ENCODE measurements at regions not wholly inside any gene's neighbourhood (a gene's known extent, or its start where the extent isn't known, plus 50 kb on each side); places are given as distances from the start of the nearest gene placed in this dataset.

DNA sequence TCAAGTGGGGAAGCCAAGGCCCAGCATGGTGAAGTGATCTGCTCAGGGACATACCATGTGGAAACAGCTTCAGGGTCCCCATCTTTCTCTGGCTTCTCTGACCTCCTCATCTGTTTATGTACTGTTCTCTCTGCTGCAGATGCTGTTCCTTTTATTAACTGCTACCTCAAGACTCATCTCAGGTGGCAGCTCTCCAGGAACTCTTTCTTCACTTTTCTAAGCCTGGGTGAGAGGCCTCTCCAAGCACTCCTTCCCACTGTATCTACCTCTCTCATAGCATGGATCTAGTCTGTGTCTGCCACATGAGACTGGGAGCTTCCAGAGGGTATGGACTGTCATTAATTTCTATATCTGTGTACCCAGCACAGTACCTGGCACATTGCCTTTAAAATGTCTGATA lies 73.4 kb upstream of the PPM1J start:
- Mint-ChIP-seq H3K4me3 (no peak overlapping the region), H3K36me3 (ENCODE audit: insufficient read depth in 2 of 2) (no peaks in the 10 kb centered on the region), H3K27ac (no peak overlapping the region), H3K4me1 (ENCODE audit: low read depth) (no peaks in the 10 kb centered on the region), H3K9me3 (no peaks in the 10 kb centered on the region), H3K27me3 (ENCODE audit: low read depth) (peaks cover 5% of the 10 kb centered on the region)
- ATAC-seq (replicated peaks in 1 of 2) (no peak), DNase-seq (no peak)

DNA sequence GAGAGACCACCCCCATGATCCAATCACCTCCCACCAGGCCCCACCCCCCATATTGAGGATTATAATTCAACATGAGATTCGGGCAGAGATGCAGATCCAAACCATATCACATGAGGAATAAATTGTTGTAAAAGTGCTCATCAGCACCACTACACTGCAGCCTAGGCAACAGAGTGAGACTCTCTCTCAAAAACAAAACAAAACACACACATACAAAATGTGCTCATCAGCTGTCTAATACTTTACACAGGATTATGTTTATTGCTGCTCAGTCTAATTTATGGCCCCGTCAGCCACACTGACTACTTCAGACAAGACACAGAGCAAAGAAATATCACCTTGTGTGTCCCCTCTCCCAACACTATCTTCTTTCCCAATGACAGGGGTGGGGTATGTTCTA lies 72.9 kb upstream of the PPM1J start:
- Mint-ChIP-seq H3K4me1 (ENCODE audit: low read depth) (no peaks in the 10 kb centered on the region), H3K27ac (no peak overlapping the region), H3K27me3 (ENCODE audit: low read depth) (peaks cover 5% of the 10 kb centered on the region), H3K4me3 (no peak overlapping the region), H3K36me3 (ENCODE audit: insufficient read depth in 2 of 2) (no peaks in the 10 kb centered on the region), H3K9me3 (peaks cover 0 to 2% of the 10 kb centered on the region in 2 donors)
- ATAC-seq (replicated peaks in 1 of 2) (no peak), DNase-seq (no peak)

DNA sequence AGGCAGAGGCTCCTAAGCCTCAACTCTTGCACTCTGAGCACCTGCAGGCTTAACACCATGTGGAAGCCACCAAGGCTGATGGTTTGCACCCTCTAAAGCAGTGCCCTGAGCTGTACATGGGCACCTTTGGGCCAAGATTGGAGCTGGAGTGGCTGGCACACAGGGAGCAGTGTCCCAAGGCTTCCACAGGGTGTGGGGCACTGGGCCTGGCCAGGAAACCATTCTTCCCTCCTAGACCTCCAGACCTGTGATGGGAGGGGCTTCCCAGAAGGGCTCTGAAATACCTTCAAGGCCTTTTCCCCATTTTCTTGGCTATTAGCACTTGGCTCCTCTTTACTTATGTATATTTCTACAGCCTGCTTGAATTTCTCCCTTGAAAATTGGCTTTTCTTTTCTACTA lies 67.9 kb upstream of the PPM1J start:
- no peak for DNase-seq
- H3K4me1 Mint-ChIP-seq (ENCODE audit: low read depth) = no peaks in the 10 kb centered on the region
- no peaks in the 10 kb centered on the region for H3K36me3 Mint-ChIP-seq (ENCODE audit: insufficient read depth in 2 of 2)
- no peak for ATAC-seq (replicated peaks in 1 of 2)
- peaks cover 0 to 2% of the 10 kb centered on the region in 2 donors for H3K9me3 Mint-ChIP-seq
- H3K4me3 Mint-ChIP-seq = no peak overlapping the region
- no peaks in the 10 kb centered on the region for H3K27me3 Mint-ChIP-seq (ENCODE audit: low read depth)
- H3K27ac Mint-ChIP-seq = no peak overlapping the region

DNA sequence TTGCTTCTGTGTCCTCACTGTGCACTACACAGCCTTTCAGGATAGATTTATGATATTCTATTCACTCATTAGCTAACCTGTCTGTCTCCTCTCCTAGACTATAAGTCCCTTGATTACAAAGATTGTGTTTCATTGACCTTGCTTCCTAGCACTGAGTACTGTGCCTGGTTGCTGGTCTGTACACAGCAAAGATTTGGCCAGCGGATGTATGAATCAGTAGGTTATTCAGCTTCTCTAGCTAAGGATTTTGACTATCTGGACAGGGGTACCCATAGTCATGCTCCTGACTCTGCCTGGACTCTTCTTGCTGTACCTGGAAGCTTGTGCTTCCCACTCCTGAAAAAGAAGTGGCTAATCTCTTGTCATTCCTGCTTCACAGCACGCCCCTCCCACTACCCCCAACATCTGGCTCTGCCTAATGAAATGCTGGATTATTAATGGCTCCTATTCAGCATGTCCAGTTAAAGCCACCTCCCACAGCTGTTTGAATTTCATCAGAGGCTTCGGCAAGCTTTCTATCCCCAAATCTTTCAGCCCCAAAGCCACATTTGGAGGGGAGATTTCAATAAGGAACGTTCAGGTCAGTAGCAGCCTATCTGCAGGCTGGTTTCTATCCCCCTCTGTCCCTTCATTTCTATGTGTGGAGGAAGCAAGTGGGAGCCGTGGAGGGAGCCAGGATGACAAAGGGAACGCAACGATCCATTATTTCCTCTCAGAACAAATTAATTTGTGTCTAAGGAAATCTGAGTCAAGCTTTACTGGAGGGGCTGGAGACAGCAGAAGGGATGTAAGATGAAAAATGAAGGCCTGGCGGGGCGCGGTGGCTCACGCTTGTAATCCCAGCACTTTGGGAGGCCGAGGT lies 64.8 kb upstream of the PPM1J start:
- Mint-ChIP-seq H3K27ac (no peak overlapping the region), H3K4me1 (ENCODE audit: low read depth) (no peaks in the 10 kb centered on the region), H3K27me3 (ENCODE audit: low read depth) (no peaks in the 10 kb centered on the region), H3K36me3 (ENCODE audit: insufficient read depth in 2 of 2) (no peaks in the 10 kb centered on the region), H3K9me3 (peaks cover 0 to 2% of the 10 kb centered on the region in 2 donors), H3K4me3 (no peak overlapping the region)
- ATAC-seq (replicated peaks in 1 of 2) (no peak), DNase-seq (no peak)

DNA sequence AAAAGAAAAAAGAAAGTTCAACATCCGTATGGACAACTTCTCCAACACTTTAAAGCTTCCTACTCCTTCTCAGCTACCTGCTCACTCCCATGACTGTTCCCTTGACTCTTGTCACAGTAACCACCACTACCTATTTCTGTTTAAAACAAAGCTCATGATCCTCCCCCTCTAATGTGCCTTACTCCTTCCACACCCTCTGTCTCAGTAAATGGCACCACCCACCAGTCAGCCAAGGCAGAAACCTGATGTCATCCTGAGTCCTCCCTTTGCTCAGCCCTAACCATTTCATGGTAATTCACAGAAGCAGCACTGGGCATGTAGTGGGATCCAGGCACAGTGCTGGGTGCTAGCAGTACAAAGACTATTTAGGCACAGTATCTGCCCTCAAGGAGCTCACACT lies 63.0 kb upstream of the PPM1J start:
- no peaks in the 10 kb centered on the region for H3K9me3 Mint-ChIP-seq
- DNase-seq (no peak), ATAC-seq (replicated peaks in 1 of 2) (no peak)
- no peak overlapping the region for H3K4me3 Mint-ChIP-seq
- H3K4me1 Mint-ChIP-seq (ENCODE audit: low read depth) = no peaks in the 10 kb centered on the region
- H3K27ac Mint-ChIP-seq = no peak overlapping the region
- H3K27me3 Mint-ChIP-seq (ENCODE audit: low read depth) = no peaks in the 10 kb centered on the region
- no peaks in the 10 kb centered on the region for H3K36me3 Mint-ChIP-seq (ENCODE audit: insufficient read depth in 2 of 2)

DNA sequence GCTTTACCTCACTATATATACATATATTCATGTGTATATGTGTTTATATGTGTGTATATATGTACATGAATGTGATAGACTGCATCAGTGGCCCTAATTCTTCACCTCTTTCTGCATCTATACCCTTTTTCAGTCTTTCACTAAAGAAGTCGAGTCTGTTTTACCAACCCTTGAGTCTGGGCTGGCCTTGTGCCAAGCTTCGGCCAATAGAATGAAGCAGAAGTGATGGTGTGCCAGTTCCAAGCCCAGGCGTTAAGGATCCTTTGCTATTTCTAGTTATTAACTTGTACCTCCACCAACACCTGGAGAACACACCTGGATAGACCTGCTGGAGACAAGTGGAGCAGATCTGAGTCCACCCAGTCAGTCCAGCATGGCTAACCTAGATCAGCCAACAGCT lies 61.6 kb upstream of the PPM1J start:
- Mint-ChIP-seq H3K9me3 (no peaks in the 10 kb centered on the region), H3K4me3 (no peak overlapping the region), H3K4me1 (ENCODE audit: low read depth) (no peaks in the 10 kb centered on the region), H3K36me3 (ENCODE audit: insufficient read depth in 2 of 2) (no peaks in the 10 kb centered on the region), H3K27ac (no peak overlapping the region), H3K27me3 (ENCODE audit: low read depth) (peaks cover 8% of the 10 kb centered on the region)
- no peak for ATAC-seq (replicated peaks in 1 of 2)
- no peak for DNase-seq

DNA sequence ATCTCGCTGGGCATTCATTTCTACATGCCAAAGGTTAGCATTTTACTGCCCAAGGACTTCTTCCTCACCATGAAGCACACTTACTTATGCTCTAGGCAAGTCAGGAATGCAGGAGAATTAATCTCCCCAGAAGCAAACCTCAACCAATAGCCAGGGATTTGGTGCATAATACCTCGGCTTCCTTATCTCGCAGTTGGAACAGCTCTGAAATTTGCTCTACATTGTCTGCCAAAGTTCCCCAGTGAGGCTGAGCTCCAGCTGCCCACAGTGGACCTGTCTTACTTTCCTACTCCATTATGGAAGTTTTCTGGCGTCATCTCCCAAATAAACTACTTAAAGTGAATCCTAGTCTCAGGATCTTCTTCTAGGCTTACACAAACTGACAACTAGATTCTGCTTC lies 57.6 kb upstream of the PPM1J start:
- no peak for DNase-seq
- no peak overlapping the region for H3K27ac Mint-ChIP-seq
- H3K9me3 Mint-ChIP-seq = no peaks in the 10 kb centered on the region

DNA sequence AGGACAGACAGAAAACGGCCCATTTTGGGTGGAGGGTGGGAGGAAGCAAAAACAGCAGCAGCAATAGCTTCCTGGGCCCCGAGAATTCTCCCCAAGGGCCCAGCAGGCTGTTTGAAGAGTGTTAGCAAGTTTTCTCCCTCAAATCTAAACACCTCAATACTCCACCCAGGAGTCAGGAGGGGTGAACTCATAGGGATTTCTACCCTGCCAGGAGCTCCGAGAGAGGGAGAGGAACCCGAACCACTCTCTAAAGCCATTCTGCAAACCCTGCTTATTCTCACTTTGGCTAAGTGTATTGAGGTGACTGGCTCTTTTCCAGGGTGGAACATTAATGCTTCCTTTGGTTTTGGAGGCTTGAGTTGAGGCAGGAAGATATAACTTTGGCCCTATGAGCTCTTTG lies 55.6 kb upstream of the PPM1J start:
- peaks cover 6% of the 10 kb centered on the region for H3K4me1 Mint-ChIP-seq (ENCODE audit: low read depth)
- H3K4me3 Mint-ChIP-seq = no peak overlapping the region
- H3K36me3 Mint-ChIP-seq (ENCODE audit: insufficient read depth in 2 of 2) = no peaks in the 10 kb centered on the region

More for the DNA sequence above, 57.6 kb upstream of the PPM1J start:
- H3K27me3 Mint-ChIP-seq (ENCODE audit: low read depth) = peaks cover 17% of the 10 kb centered on the region
- ATAC-seq (replicated peaks in 1 of 2) = no peak
- H3K4me1 Mint-ChIP-seq (ENCODE audit: low read depth) = peaks cover 6% of the 10 kb centered on the region
- H3K4me3 Mint-ChIP-seq = no peak overlapping the region
- no peaks in the 10 kb centered on the region for H3K36me3 Mint-ChIP-seq (ENCODE audit: insufficient read depth in 2 of 2)

DNA sequence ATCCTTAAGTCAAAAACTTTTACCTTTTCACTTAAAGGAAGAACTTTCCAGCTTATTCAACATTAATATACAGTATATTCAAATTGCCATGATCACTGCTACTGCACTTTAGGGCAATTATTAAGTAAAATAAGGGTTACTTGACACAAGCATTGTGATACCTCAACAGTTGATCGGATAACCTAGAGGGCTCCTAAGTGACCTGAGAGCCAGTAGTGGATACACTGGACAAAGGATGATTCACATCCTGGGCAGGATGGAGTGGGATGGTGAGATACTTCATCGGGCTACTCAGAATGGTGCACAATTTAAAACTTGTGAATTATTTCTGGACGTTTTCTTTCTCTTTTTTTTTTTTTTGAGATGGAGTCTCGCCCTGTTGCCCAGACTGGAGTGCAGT lies 54.5 kb upstream of the PPM1J start:
- no peaks in the 10 kb centered on the region for H3K36me3 Mint-ChIP-seq (ENCODE audit: insufficient read depth in 2 of 2)
- DNase-seq (no peak), ATAC-seq (replicated peaks in 1 of 2) (no peak)
- H3K27ac Mint-ChIP-seq = no peak overlapping the region
- H3K4me1 Mint-ChIP-seq (ENCODE audit: low read depth) = peaks cover 6% of the 10 kb centered on the region
- no peaks in the 10 kb centered on the region for H3K9me3 Mint-ChIP-seq
- no peak overlapping the region for H3K4me3 Mint-ChIP-seq
- H3K27me3 Mint-ChIP-seq (ENCODE audit: low read depth) = peaks cover 28% of the 10 kb centered on the region

More for the DNA sequence above, 55.6 kb upstream of the PPM1J start:
- Mint-ChIP-seq H3K27ac (no peak overlapping the region), H3K9me3 (no peaks in the 10 kb centered on the region), H3K27me3 (ENCODE audit: low read depth) (peaks cover 28% of the 10 kb centered on the region)
- ATAC-seq (replicated peaks in 1 of 2) = no peak
- DNase-seq = no peak

DNA sequence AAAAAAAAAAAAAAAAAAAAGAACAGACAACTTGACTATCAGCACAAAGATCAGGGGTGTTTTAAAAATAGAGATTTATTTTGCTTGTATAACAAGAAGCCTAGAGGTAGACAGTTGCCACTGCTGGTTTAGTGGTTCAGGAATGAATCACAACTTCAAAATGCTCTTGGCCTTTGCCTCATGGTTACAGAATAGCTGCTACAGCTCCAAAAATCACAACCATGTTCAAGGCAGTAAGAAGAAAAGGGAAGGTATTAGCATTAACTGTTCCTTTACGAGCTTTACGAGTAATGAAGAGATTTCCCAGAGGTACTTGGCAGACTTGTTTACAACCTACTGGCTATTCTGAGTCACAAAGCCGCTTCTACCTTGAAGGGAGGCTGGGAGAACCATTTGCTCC lies 52.5 kb upstream of the PPM1J start:
- H3K4me1 Mint-ChIP-seq (ENCODE audit: low read depth) = peaks cover 6% of the 10 kb centered on the region
- ATAC-seq (replicated peaks in 1 of 2) (no peak), DNase-seq (no peak)
- H3K27me3 Mint-ChIP-seq (ENCODE audit: low read depth) = peaks cover 24% of the 10 kb centered on the region
- no peak overlapping the region for H3K4me3 Mint-ChIP-seq
- H3K27ac Mint-ChIP-seq = no peak overlapping the region
- no peaks in the 10 kb centered on the region for H3K36me3 Mint-ChIP-seq (ENCODE audit: insufficient read depth in 2 of 2)
- H3K9me3 Mint-ChIP-seq = no peaks in the 10 kb centered on the region
